Adipocyte (in vitro differentiated cells): ENCODE measurements at regions not wholly inside any gene's neighbourhood (a gene's known extent, or its start where the extent isn't known, plus 50 kb on each side); places are given as distances from the start of the nearest gene placed in this dataset.
A peak's percentile ranks its signal among the peaks of the same experiment; 100 is the strongest.

Experiments used
- DNase-seq: peaks from one replicate; pipeline ENCODE4 v3.0.0-alpha.2; 2015; ENCODE audit warnings: low read depth
- H3K27me3 ChIP-seq: replicated peaks from 2 replicates; pipeline ENCODE4 v1.7.0; 2013; ENCODE audit warnings: mild to moderate bottlenecking, low read length, moderate library complexity; ENCODE audit not compliant: control insufficient read depth, insufficient read depth
- H3K36me3 ChIP-seq: 2 replicates; pipeline ENCODE4 v1.7.0; 2013; ENCODE audit warnings: low read length, mild to moderate bottlenecking, moderate library complexity; ENCODE audit not compliant: control insufficient read depth, insufficient read depth, severe bottlenecking
- H3K4me1 ChIP-seq: 2 replicates; pipeline ENCODE4 v1.7.0; 2013; ENCODE audit warnings: mild to moderate bottlenecking, low read length, moderate library complexity; ENCODE audit not compliant: control insufficient read depth, insufficient read depth
- H3K4me3 ChIP-seq: 2 replicates; pipeline ENCODE4 v1.7.0; 2013; ENCODE audit warnings: mild to moderate bottlenecking, low read length, moderate library complexity
- H3K9ac ChIP-seq: 2 replicates; pipeline ENCODE4 v1.7.0; 2013; ENCODE audit warnings: mild to moderate bottlenecking, low read length, moderate library complexity
- H3K9me3 ChIP-seq: 2 replicates; pipeline ENCODE4 v1.7.0; 2013; ENCODE audit warnings: mild to moderate bottlenecking, low read length, moderate library complexity; ENCODE audit not compliant: control insufficient read depth

- no peak for DNase-seq
- Histone ChIP-seq H3K36me3 (no peaks in the 10 kb centered on the region), H3K9me3 (peaks cover 9% of the 10 kb centered on the region), H3K9ac (no peak overlapping the region), H3K4me3 (no peak overlapping the region), H3K27me3 (peaks cover 66% of the 10 kb centered on the region), H3K4me1 (peaks cover 8% of the 10 kb centered on the region)
Measured at GRCh38 chr20:24787621-24788020, 161.4 kb upstream of the CST7 start.

- Histone ChIP-seq H3K4me3 (no peak overlapping the region), H3K36me3 (no peaks in the 10 kb centered on the region), H3K9me3 (no peaks in the 10 kb centered on the region), H3K4me1 (peaks cover 8% of the 10 kb centered on the region), H3K9ac (no peak overlapping the region), H3K27me3 (peaks cover 57% of the 10 kb centered on the region)
- no peak for DNase-seq
Measured at GRCh38 chr20:24789877-24790276, 159.2 kb upstream of the CST7 start.

GRCh38 chr20:24790746-24791283 is 158.3 kb upstream of the CST7 start:
- no peaks in the 10 kb centered on the region for H3K9me3 ChIP-seq
- peaks cover 57% of the 10 kb centered on the region for H3K27me3 ChIP-seq

DNA sequence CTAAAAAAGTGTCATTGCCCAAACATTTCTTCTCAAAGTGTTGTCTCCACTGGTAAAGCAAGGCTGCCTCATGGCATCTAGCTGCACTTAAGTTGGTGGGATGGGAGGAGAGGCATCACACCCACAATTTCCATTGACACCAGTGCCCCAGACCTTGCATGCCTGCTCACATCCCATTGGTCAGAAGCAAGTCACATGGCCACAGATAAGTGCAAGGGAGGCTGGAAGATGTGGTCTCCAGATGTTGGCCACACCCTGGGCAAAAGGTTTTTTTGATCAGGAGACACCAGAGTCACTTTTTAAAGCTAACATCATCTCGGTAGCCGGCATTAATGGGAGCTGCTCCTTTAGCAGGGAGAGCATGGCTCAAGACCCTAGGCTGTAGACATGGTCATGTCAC is 157.1 kb upstream of the CST7 start:
- Histone ChIP-seq H3K36me3 (no peaks in the 10 kb centered on the region), H3K4me1 (peaks cover 3% of the 10 kb centered on the region), H3K9me3 (no peaks in the 10 kb centered on the region), H3K9ac (no peak overlapping the region), H3K4me3 (no peak overlapping the region), H3K27me3 (peaks cover 57% of the 10 kb centered on the region)
- no peak for DNase-seq

More at GRCh38 chr20:24790746-24791283, 158.3 kb upstream of the CST7 start:
- no peak for DNase-seq
- no peak overlapping the region for H3K4me3 ChIP-seq
- H3K36me3 ChIP-seq = no peaks in the 10 kb centered on the region
- H3K9ac ChIP-seq = no peak overlapping the region
- peaks cover 3% of the 10 kb centered on the region for H3K4me1 ChIP-seq

- no peak for DNase-seq
Measured at GRCh38 chr20:24792641-24793495, 156.2 kb upstream of the CST7 start.

GRCh38 chr20:24795436-24795835 is 153.6 kb upstream of the CST7 start:
- no peak overlapping the region for H3K4me3 ChIP-seq
- H3K36me3 ChIP-seq = no peaks in the 10 kb centered on the region
- H3K9ac ChIP-seq = no peak overlapping the region
- no peaks in the 10 kb centered on the region for H3K9me3 ChIP-seq
- no peaks in the 10 kb centered on the region for H3K4me1 ChIP-seq
- H3K27me3 ChIP-seq = peaks cover 39% of the 10 kb centered on the region
- no peak for DNase-seq

More at GRCh38 chr20:24792641-24793495, 156.2 kb upstream of the CST7 start:
- Histone ChIP-seq H3K4me3 (no peak overlapping the region), H3K36me3 (no peaks in the 10 kb centered on the region), H3K4me1 (peaks cover 3% of the 10 kb centered on the region), H3K9me3 (no peaks in the 10 kb centered on the region), H3K9ac (no peak overlapping the region), H3K27me3 (peaks cover 51% of the 10 kb centered on the region)

DNA sequence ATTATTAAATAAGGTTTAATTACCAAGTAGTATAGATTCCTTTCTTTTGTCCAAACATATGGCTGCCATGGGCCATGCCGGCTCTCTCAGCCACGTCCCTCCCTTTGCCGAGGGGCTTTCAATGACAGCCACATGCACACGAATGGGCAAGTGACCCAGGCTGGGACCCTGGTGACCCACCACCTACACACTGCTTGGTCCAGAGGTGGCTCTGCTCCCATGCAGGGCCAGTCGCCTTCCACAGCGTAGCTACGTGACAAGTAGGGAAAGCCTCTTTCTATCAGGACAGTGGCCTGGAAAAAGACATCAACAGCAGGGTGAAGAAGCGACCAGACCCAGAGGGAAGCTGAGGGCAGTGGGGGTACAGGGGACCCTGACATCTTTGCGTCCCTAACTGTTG is 152.8 kb upstream of the CST7 start:
- Histone ChIP-seq H3K9ac (no peak overlapping the region), H3K27me3 (peaks cover 38% of the 10 kb centered on the region), H3K4me1 (no peaks in the 10 kb centered on the region), H3K9me3 (no peaks in the 10 kb centered on the region), H3K4me3 (no peak overlapping the region), H3K36me3 (no peaks in the 10 kb centered on the region)
- DNase-seq = no peak

- no peaks in the 10 kb centered on the region for H3K4me1 ChIP-seq
- no peak overlapping the region for H3K9ac ChIP-seq
- no peak for DNase-seq
Measured at GRCh38 chr20:24797113-24797512, 152.0 kb upstream of the CST7 start.

DNA sequence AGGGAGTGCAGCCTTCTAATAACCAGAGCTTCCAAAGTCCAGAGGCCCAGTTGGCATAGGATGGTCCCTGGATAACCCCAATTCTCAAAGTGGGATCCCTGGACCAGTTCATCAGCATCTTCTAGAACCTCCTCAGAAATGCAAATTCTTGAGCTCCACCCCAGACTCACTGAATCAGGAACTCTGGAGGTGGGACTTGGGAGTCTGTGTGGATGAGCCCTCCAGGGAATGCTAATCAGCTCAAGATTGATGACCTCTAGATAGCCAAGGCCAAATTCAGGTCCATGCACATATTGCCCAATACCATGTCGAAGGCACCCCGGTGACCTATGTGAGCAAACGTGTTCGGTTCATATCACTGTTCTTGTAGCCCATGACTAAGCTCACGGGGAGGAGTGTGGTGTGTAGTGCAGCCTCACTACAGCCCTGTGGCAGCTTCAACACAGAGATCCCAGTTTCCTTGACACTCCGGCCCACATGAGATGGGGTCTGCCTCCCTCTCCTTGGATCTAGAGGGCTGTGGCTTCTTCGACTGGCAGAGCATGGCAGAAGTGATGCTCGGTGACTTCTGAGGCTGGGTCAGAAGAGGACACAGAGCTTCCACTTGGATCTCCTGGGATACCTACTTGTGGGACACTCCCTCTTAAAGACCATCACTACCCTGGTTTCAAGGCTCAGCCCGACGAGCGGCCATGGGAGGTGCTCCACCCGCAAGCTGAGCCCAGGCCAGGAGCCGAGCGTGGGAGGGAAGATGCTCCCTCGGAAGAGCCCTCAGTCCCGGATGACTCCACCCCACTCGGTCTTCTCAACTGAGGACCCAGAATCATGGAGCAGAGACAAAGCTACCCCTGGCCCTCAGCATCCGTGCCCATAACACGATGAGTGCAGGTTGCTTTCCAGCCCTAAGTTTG is 151.1 kb upstream of the CST7 start:
- Histone ChIP-seq H3K9ac (no peak overlapping the region), H3K4me1 (no peaks in the 10 kb centered on the region), H3K9me3 (no peaks in the 10 kb centered on the region), H3K27me3 (peaks cover 30% of the 10 kb centered on the region), H3K36me3 (no peaks in the 10 kb centered on the region), H3K4me3 (no peak overlapping the region)
- DNase-seq = no peak

More at GRCh38 chr20:24797113-24797512, 152.0 kb upstream of the CST7 start:
- no peak overlapping the region for H3K4me3 ChIP-seq
- H3K36me3 ChIP-seq = no peaks in the 10 kb centered on the region
- H3K27me3 ChIP-seq = peaks cover 33% of the 10 kb centered on the region
- H3K9me3 ChIP-seq = no peaks in the 10 kb centered on the region

GRCh38 chr20:24798930-24799705 is 150.0 kb upstream of the CST7 start:
- no peaks in the 10 kb centered on the region for H3K9me3 ChIP-seq
- no peak overlapping the region for H3K9ac ChIP-seq
- no peaks in the 10 kb centered on the region for H3K36me3 ChIP-seq
- H3K4me1 ChIP-seq = no peaks in the 10 kb centered on the region
- H3K4me3 ChIP-seq = no peak overlapping the region
- DNase-seq = peak; percentile 49
- peaks cover 25% of the 10 kb centered on the region for H3K27me3 ChIP-seq
